ENCODE measurements at regions not wholly inside any gene's neighbourhood (a gene's known extent, or its start where the extent isn't known, plus 50 kb on each side); places are given as distances from the start of the nearest gene placed in this dataset.
"Not testable (repeated sequence)": the region's sequence is repeated elsewhere in the genome, so short reads cannot be mapped to it uniquely, and the experiment has no call there.

- no peak for DNase-seq
These were observed 109.3 kb upstream of the MDFIC start for GRCh38 chr7:114812570-114812969.

- DNase-seq: no peak
These were observed 108.3 kb upstream of the MDFIC start for GRCh38 chr7:114813624-114814023.

- DNase-seq: not testable (repeated sequence)
These were observed 104.9 kb upstream of the MDFIC start for GRCh38 chr7:114817036-114817435.

- no peak for DNase-seq
These were observed 103.4 kb upstream of the MDFIC start for GRCh38 chr7:114818501-114818900.

- no peak for DNase-seq
These were observed 102.1 kb upstream of the MDFIC start for GRCh38 chr7:114819616-114820362.

- no peak for DNase-seq
These were observed 100.6 kb upstream of the MDFIC start for GRCh38 chr7:114821030-114821900.

- no peak for DNase-seq
These were observed 99.8 kb upstream of the MDFIC start for GRCh38 chr7:114822131-114822530.

- no peak for DNase-seq
These were observed 99.0 kb upstream of the MDFIC start for GRCh38 chr7:114822844-114823243.

GRCh38 chr7:114823290-114823689 lies 98.6 kb upstream of the MDFIC start:
- no peak for DNase-seq

GRCh38 chr7:114825423-114825951 lies 96.4 kb upstream of the MDFIC start:
- no peak for DNase-seq

GRCh38 chr7:114830952-114831351 lies 90.9 kb upstream of the MDFIC start:
- no peak for DNase-seq

GRCh38 chr7:114832906-114833595 lies 88.8 kb upstream of the MDFIC start:
- no peak for DNase-seq

- no peak for DNase-seq
These were observed 86.6 kb upstream of the MDFIC start for GRCh38 chr7:114835303-114835702.

GRCh38 chr7:114835861-114836260 lies 86.0 kb upstream of the MDFIC start:
- DNase-seq: no peak

- no peak for DNase-seq
These were observed 79.3 kb upstream of the MDFIC start for GRCh38 chr7:114842551-114843065.

- DNase-seq: no peak
These were observed 78.8 kb upstream of the MDFIC start for GRCh38 chr7:114843102-114843501.

- no peak for DNase-seq
These were observed 70.4 kb upstream of the MDFIC start for GRCh38 chr7:114851406-114852061.

GRCh38 chr7:114852293-114852692 lies 69.6 kb upstream of the MDFIC start:
- DNase-seq: no peak

- no peak for DNase-seq
These were observed 68.7 kb upstream of the MDFIC start for GRCh38 chr7:114853189-114853588.

- DNase-seq: no peak
These were observed 67.5 kb upstream of the MDFIC start for GRCh38 chr7:114854369-114854768.

- no peak for DNase-seq
These were observed 65.3 kb upstream of the MDFIC start for GRCh38 chr7:114856625-114857024.

GRCh38 chr7:114857605-114858004 lies 64.3 kb upstream of the MDFIC start:
- no peak for DNase-seq

GRCh38 chr7:114859477-114859876 lies 62.4 kb upstream of the MDFIC start:
- DNase-seq: no peak

All from hematopoietic multipotent progenitor cell treated with erythropoietin and hydrocortisone succinate and interleukin-3 and kit ligand, for 8 days (in vitro differentiated cells).